ENCODE measurements at regions not wholly inside any gene's neighbourhood (a gene's known extent, or its start where the extent isn't known, plus 50 kb on each side); places are given as distances from the start of the nearest gene placed in this dataset.

DNA sequence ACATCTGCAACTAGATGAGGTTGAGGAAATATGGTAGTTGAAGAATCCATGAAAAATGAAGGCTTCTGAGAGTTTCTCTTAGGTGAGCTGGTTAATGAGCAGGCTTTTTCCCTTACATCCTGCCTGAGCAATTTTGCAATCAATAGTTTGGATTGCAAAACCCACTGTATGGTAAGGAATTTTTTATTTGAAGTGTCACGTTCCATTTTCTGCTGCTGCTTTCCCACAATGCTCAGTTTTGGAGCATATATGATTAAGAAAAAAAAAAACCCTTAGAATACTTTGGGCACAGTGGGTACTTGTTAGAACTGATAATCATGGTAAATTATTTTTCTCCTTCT lies 144.2 kb downstream of the PCSK1 start:
- no peaks in the 10 kb centered on the region for H3K79me2 ChIP-seq
- no peak overlapping the region for H3K27ac ChIP-seq
- H3K9me3 ChIP-seq (ENCODE audit: control insufficient read depth, low read length) = no peaks in the 10 kb centered on the region
- no peaks in the 10 kb centered on the region for H3K36me3 ChIP-seq (ENCODE audit: control insufficient read depth, insufficient read depth, low read length)
- no peak overlapping the region for H3K9ac ChIP-seq
- H3K27me3 ChIP-seq (ENCODE audit: control insufficient read depth, insufficient read depth, low read length) = no peaks in the 10 kb centered on the region
- no peak overlapping the region for H3K4me3 ChIP-seq (ENCODE audit: low read depth, low read length)
- no peaks in the 10 kb centered on the region for H3K4me1 ChIP-seq
- H3K4me2 ChIP-seq (ENCODE audit: low read length) = no peak overlapping the region
- TF ChIP-seq CTCF (IDR thresholded peaks at IDR 0.05) = no peak
- H2AFZ ChIP-seq = no peak overlapping the region

GRCh38 chr5:96288166-96288844 lies 144.7 kb downstream of the PCSK1 start:
- Histone ChIP-seq H3K4me3 (ENCODE audit: low read depth, low read length) (no peak overlapping the region), H3K79me2 (no peaks in the 10 kb centered on the region), H3K4me1 (no peaks in the 10 kb centered on the region), H3K9ac (no peak overlapping the region), H3K27ac (no peak overlapping the region), H3K27me3 (ENCODE audit: control insufficient read depth, insufficient read depth, low read length) (no peaks in the 10 kb centered on the region), H3K4me2 (ENCODE audit: low read length) (no peak overlapping the region), H2AFZ (no peak overlapping the region), H3K36me3 (ENCODE audit: control insufficient read depth, insufficient read depth, low read length) (no peaks in the 10 kb centered on the region), H3K9me3 (ENCODE audit: control insufficient read depth, low read length) (no peaks in the 10 kb centered on the region)
- no peak for TF ChIP-seq CTCF (IDR thresholded peaks at IDR 0.05)

- Histone ChIP-seq H3K9ac (no peak overlapping the region), H3K9me3 (ENCODE audit: control insufficient read depth, low read length) (no peaks in the 10 kb centered on the region), H3K27me3 (ENCODE audit: control insufficient read depth, insufficient read depth, low read length) (no peaks in the 10 kb centered on the region), H3K4me1 (no peaks in the 10 kb centered on the region), H3K27ac (no peak overlapping the region), H2AFZ (no peak overlapping the region), H3K36me3 (ENCODE audit: control insufficient read depth, insufficient read depth, low read length) (no peaks in the 10 kb centered on the region), H3K4me2 (ENCODE audit: low read length) (no peak overlapping the region), H3K4me3 (ENCODE audit: low read depth, low read length) (no peak overlapping the region), H3K79me2 (no peaks in the 10 kb centered on the region)
- TF ChIP-seq CTCF (IDR thresholded peaks at IDR 0.05) = no peak
Measured at GRCh38 chr5:96287136-96287535, 145.9 kb downstream of the PCSK1 start.

DNA sequence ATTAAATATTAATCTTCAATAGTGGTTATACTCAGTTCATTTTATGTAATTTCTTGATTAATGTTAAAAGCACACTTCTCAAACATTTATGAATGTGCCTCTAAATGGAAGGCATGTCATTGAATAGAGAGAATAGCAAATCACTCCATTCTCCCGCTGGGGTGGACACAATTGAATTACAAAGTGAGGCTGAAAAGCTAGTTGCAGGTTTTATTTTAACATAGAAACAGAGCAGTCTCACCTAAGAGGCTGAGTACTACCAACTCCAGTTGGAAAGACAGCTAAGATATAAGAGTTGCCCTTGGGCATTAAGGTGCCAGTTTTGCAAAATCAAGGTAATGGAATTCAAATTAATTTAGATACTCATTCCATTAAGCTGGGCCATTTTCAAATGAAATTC lies 147.2 kb downstream of the PCSK1 start:
- Histone ChIP-seq H3K4me1 (no peaks in the 10 kb centered on the region), H3K36me3 (ENCODE audit: control insufficient read depth, insufficient read depth, low read length) (no peaks in the 10 kb centered on the region), H3K9me3 (ENCODE audit: control insufficient read depth, low read length) (no peaks in the 10 kb centered on the region), H3K27me3 (ENCODE audit: control insufficient read depth, insufficient read depth, low read length) (no peaks in the 10 kb centered on the region), H3K4me3 (ENCODE audit: low read depth, low read length) (no peak overlapping the region), H3K27ac (no peak overlapping the region), H3K9ac (no peak overlapping the region), H3K4me2 (ENCODE audit: low read length) (no peak overlapping the region), H2AFZ (no peak overlapping the region), H3K79me2 (no peaks in the 10 kb centered on the region)
- no peak for TF ChIP-seq CTCF (IDR thresholded peaks at IDR 0.05)

GRCh38 chr5:96284727-96285389 lies 148.2 kb downstream of the PCSK1 start:
- Histone ChIP-seq H3K79me2 (no peaks in the 10 kb centered on the region), H3K9ac (no peak overlapping the region), H3K4me1 (no peaks in the 10 kb centered on the region), H3K27me3 (ENCODE audit: control insufficient read depth, insufficient read depth, low read length) (no peaks in the 10 kb centered on the region), H3K36me3 (ENCODE audit: control insufficient read depth, insufficient read depth, low read length) (no peaks in the 10 kb centered on the region), H3K4me3 (ENCODE audit: low read depth, low read length) (no peak overlapping the region), H3K27ac (no peak overlapping the region), H3K4me2 (ENCODE audit: low read length) (no peak overlapping the region), H3K9me3 (ENCODE audit: control insufficient read depth, low read length) (no peaks in the 10 kb centered on the region), H2AFZ (no peak overlapping the region)
- no peak for TF ChIP-seq CTCF (IDR thresholded peaks at IDR 0.05)

Data from parathyroid adenoma (tissue), 2 donors.